HCT116 (cell line): ENCODE measurements at regions not wholly inside any gene's neighbourhood (a gene's known extent, or its start where the extent isn't known, plus 50 kb on each side); places are given as distances from the start of the nearest gene placed in this dataset.
"Not testable (repeated sequence)": the region's sequence is repeated elsewhere in the genome, so short reads cannot be mapped to it uniquely, and the experiment has no call there.

ENCODE experiments used
- ATAC-seq: fragments of 200-7000 bp; cut with Tn5 transposase; 2 replicates; pipeline ENCODE4 v1.9.1; 2020; ENCODE audit warnings: mild to moderate bottlenecking, moderate library complexity
- BruUV-seq: library from RNA; stranded (reverse); fragments of 400-500 nt; replicated peaks from 2 replicates; lab custom pipeline; 2021; lab: Mats Ljungman, UMichigan
- CTCF ChIA-PET: fragments of 300-600 bp; sonication (Branson Sonifier 250); formaldehyde crosslinking; loops from one replicate; lab custom pipeline; 2021; ENCODE audit warnings: antibody characterized with exemption; lab: Charles Lee
- POLR2A ChIA-PET: fragments of 300-600, 350-600 bp; sonication (Branson Sonifier 250); formaldehyde crosslinking; loops from one replicate; lab custom pipeline; 2021; ENCODE audit warnings: antibody characterized with exemption; lab: Charles Lee
- RAD21 ChIA-PET, 2 experiments: fragments of 300-600 bp; sonication (Branson Sonifier 250); formaldehyde crosslinking; loops; one replicate each; lab custom pipeline; 2023; ENCODE audit warnings: low total read pairs in 2 of 2; ENCODE audit not compliant: uncharacterized antibody in 2 of 2, unreplicated experiment in 2 of 2, low non-redundant PET in 1 of 2; lab: Charles Lee
- DNase-seq: peaks from one replicate; pipeline ENCODE4 v3.0.0-alpha.2; 2010; ENCODE audit warnings: low read depth, low spot score
- H2AFZ ChIP-seq: fragments of 200-600 bp; shearing (Covaris generic), sonication (generic); 2 replicates; pipeline ENCODE4 v1.6.1; 2017; ENCODE audit warnings: low read depth, mixed run types, mixed read lengths, antibody characterized with exemption, low read length; ENCODE audit not compliant: poor library complexity, severe bottlenecking
- H3K27ac ChIP-seq: 2 replicates; pipeline ENCODE4 v1.5.1; 2012; ENCODE audit warnings: low read depth, low read length
- H3K27me3 ChIP-seq: fragments of 200-600 bp; sonication (generic); 2 replicates; pipeline ENCODE4 v1.6.1; 2016; ENCODE audit warnings: mixed run types, low read length, mixed read lengths; ENCODE audit not compliant: insufficient read depth
- H3K36me3 ChIP-seq, 2 experiments: fragments of 200-500 bp in 1 of 2; fragments of 200-600 bp in 1 of 2; sonication (Bioruptor generic) in 1 of 2; sonication (generic) in 1 of 2; 2 replicates each; pipeline versions ENCODE4 v1.5.1 to v1.6.1; 2014 to 2016; ENCODE audit warnings: low read length in 2 of 2, inconsistent platforms in 1 of 2, mixed read lengths in 1 of 2, mixed run types in 1 of 2; ENCODE audit not compliant: insufficient read depth in 2 of 2, control insufficient read depth in 1 of 2
- H3K4me1 ChIP-seq, 2 experiments: fragments of 200-600 bp in 1 of 2; sonication (generic) in 1 of 2; 2 replicates each; pipeline versions ENCODE4 v1.5.1 to v1.6.1; 2012 to 2017; ENCODE audit warnings: low read length in 2 of 2, inconsistent platforms in 1 of 2, mild to moderate bottlenecking in 1 of 2, mixed read lengths in 1 of 2, mixed run types in 1 of 2, moderate library complexity in 1 of 2; ENCODE audit not compliant: insufficient read depth in 2 of 2, control insufficient read depth in 1 of 2
- H3K4me2 ChIP-seq: fragments of 200-600 bp; sonication (generic); 2 replicates; pipeline ENCODE4 v1.6.1; 2017; ENCODE audit warnings: mixed run types, low read length, mixed read lengths
- H3K4me3 ChIP-seq, 2 experiments: fragments of 200-600 bp in 1 of 2; sonication (generic) in 1 of 2; replicated peaks in 1 of 2; 2 replicates each; pipeline ENCODE4 v1.5.1; 2011 to 2016; ENCODE audit warnings: low read length in 2 of 2, control low read depth in 1 of 2, low read depth in 1 of 2, mild to moderate bottlenecking in 1 of 2, mixed read lengths in 1 of 2, mixed run types in 1 of 2
- H3K79me2 ChIP-seq: fragments of 200-600 bp; sonication (generic); 2 replicates; pipeline ENCODE4 v1.6.1; 2017; ENCODE audit warnings: mild to moderate bottlenecking, mixed run types, low read length, moderate library complexity, mixed read lengths; ENCODE audit not compliant: insufficient read depth
- H3K9ac ChIP-seq: fragments of 200-600 bp; sonication (generic); 2 replicates; pipeline ENCODE4 v1.6.1; 2016; ENCODE audit warnings: low read length, mixed read lengths
- H3K9me2 ChIP-seq: fragments of 200-600 bp; sonication (generic), shearing (Covaris generic); 2 replicates; pipeline ENCODE4 v1.6.1; 2017; ENCODE audit warnings: mixed run types, mild to moderate bottlenecking, moderate library complexity; ENCODE audit not compliant: insufficient read depth
- H3K9me3 ChIP-seq, 2 experiments: fragments of 200-500 bp in 1 of 2; fragments of 200-600 bp in 1 of 2; sonication (Bioruptor generic) in 1 of 2; sonication (generic) in 1 of 2; 2 replicates each; pipeline ENCODE4 v1.6.1; 2014 to 2017; ENCODE audit warnings: low read length in 2 of 2, mixed read lengths in 2 of 2, inconsistent platforms in 1 of 2, low read depth in 1 of 2, mild to moderate bottlenecking in 1 of 2, mixed run types in 1 of 2, moderate library complexity in 1 of 2; ENCODE audit not compliant: control insufficient read depth in 1 of 2, insufficient read depth in 1 of 2
- H4K20me1 ChIP-seq: fragments of 200-600 bp; sonication (generic), shearing (Covaris generic); 2 replicates; pipeline ENCODE4 v1.6.1; 2017; ENCODE audit warnings: mixed run types, mild to moderate bottlenecking, moderate library complexity; ENCODE audit not compliant: insufficient read depth
- FOSL1 ChIP-seq: IDR thresholded peaks from 2 replicates; pipeline ENCODE4 v1.6.1; 2012; ENCODE audit warnings: low read depth
- MAX ChIP-seq: IDR thresholded peaks from 2 replicates; pipeline ENCODE4 v1.6.1; 2012
- POLR2A ChIP-seq: IDR thresholded peaks from 2 replicates; pipeline ENCODE4 v1.7.0; 2011; ENCODE audit warnings: borderline replicate concordance; ENCODE audit not compliant: insufficient read depth, insufficient read length; ENCODE audit errors: extremely low read depth
- POLR2AphosphoS5 ChIP-seq: IDR thresholded peaks from 2 replicates; pipeline ENCODE4 v1.6.1; 2011; ENCODE audit warnings: mild to moderate bottlenecking, low read depth, low read length, moderate library complexity
- SP1 ChIP-seq: IDR thresholded peaks from 2 replicates; pipeline ENCODE4 v1.6.1; 2012; ENCODE audit warnings: low read depth
- ZBTB33 ChIP-seq: IDR thresholded peaks from 2 replicates; pipeline ENCODE4 v1.6.1; 2011; ENCODE audit warnings: mild to moderate bottlenecking, low read length, moderate library complexity; ENCODE audit not compliant: insufficient replicate concordance; ENCODE audit errors: extremely low read depth
- ZFX ChIP-seq: fragments of 450-650 bp; IDR thresholded peaks from 2 replicates; pipeline ENCODE4 v1.6.1; 2017
- intact Hi-C: fragments of 100-400 bp; cut with micrococcal nuclease; formaldehyde crosslinking; loops from 2 replicates; pipeline ENCODE4 v1.10.0; 2022

GRCh38 chr10:122774231-122774630 lies 71.4 kb downstream of the CUZD1 start:
- intact Hi-C loops, result no loop called here
- Histone ChIP-seq H3K27ac (no peak overlapping the region), H3K9ac (no peak overlapping the region), H3K36me3 (no peaks in the 10 kb centered on the region), H3K79me2 (no peaks in the 10 kb centered on the region), H3K9me3 (no peaks in the 10 kb centered on the region), H3K4me2 (no peak overlapping the region), H3K4me3 (no peak overlapping the region), H2AFZ (no peak overlapping the region), H3K9me2 (no peaks in the 10 kb centered on the region), H3K27me3 (peaks cover 83% of the 10 kb centered on the region), H3K4me1 (no peaks in the 10 kb centered on the region), H4K20me1 (no peaks in the 10 kb centered on the region)
- ATAC-seq (no peak), DNase-seq (no peak)
- no TSS peak for BruUV-seq
- ChIA-PET POLR2A (no interaction called here), CTCF (no interaction called here), RAD21 (no interaction called here)
- TF ChIP-seq ZBTB33 (no peak), FOSL1 (no peak), POLR2A (no peak), SP1 (no peak), ZFX (no peak), MAX (no peak), POLR2AphosphoS5 (no peak)

DNA sequence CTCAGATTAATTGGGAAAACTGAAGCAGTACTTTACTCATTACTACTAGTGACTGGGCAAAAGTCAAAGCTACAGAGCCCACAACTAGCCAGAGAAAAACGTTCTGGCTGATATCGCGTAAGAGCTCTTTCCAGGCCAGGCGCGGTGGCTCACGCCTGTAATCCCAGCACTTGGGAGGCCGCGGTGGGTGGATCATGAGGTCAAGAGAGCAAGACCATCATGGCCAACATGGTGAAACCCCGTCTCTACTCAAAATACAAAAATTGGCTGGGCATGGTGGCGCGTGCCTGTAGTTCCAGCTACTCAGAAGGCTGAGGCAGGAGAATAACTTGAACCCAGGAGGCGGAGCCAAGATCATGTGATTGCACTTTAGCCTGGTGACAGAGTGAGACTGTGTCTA lies 71.8 kb upstream of the C10orf120 start:
- H3K27ac ChIP-seq, POLR2A ChIA-PET, H3K4me2 ChIP-seq, H3K4me3 ChIP-seq, H3K9ac ChIP-seq, H2AFZ ChIP-seq, H3K4me1 ChIP-seq, H3K79me2 ChIP-seq, H3K9me2 ChIP-seq, RAD21 ChIA-PET, intact Hi-C loops, CTCF ChIA-PET, H3K36me3 ChIP-seq, ATAC-seq, H4K20me1 ChIP-seq, DNase-seq, H3K9me3 ChIP-seq, BruUV-seq: not testable (repeated sequence)
- peaks cover 89% of the 10 kb centered on the region for H3K27me3 ChIP-seq
